OCI-LY3 (cell line): ENCODE measurements at regions not wholly inside any gene's neighbourhood (a gene's known extent, or its start where the extent isn't known, plus 50 kb on each side); places are given as distances from the start of the nearest gene placed in this dataset.

ENCODE experiments used
- H2AFZ ChIP-seq: fragments of 200-600, 300-600 bp; shearing (Covaris generic); 2 replicates; pipeline ENCODE4 v1.6.0; 2014; ENCODE audit warnings: antibody characterized with exemption, low read depth, low read length
- H3K27ac ChIP-seq: fragments of 200-600, 300-600 bp; sonication (generic); 2 replicates; pipeline ENCODE4 v1.5.1; 2014; ENCODE audit warnings: mild to moderate bottlenecking, low read length, moderate library complexity, mixed read lengths
- H3K27me3 ChIP-seq: fragments of 200-600, 300-600 bp; sonication (generic); 2 replicates; pipeline ENCODE4 v1.6.1; 2014; ENCODE audit warnings: low read depth, low read length, mixed read lengths
- H3K36me3 ChIP-seq: fragments of 200-600, 300-600 bp; sonication (generic); replicated peaks from 2 replicates; pipeline ENCODE3; 2014; ENCODE audit warnings: low read depth, low read length, mixed read lengths
- H3K4me1 ChIP-seq: fragments of 300-600, 200-600 bp; sonication (generic); 2 replicates; pipeline ENCODE4 v1.6.1; 2014; ENCODE audit warnings: low read length, mixed read lengths
- H3K4me2 ChIP-seq: fragments of 200-600, 300-600 bp; sonication (generic); 2 replicates; pipeline ENCODE4 v1.6.1; 2014; ENCODE audit warnings: low read length, mixed read lengths
- H3K4me3 ChIP-seq: fragments of 300-600, 200-600 bp; sonication (generic); 2 replicates; pipeline ENCODE4 v1.5.1; 2014; ENCODE audit warnings: antibody characterized with exemption, mild to moderate bottlenecking, low read length, moderate library complexity
- H3K79me2 ChIP-seq: fragments of 300-600, 200-600 bp; shearing (Covaris generic); 2 replicates; pipeline ENCODE4 v1.6.1; 2014; ENCODE audit warnings: mild to moderate bottlenecking, low read length, mixed read lengths
- H3K9ac ChIP-seq: fragments of 300-600, 200-600 bp; shearing (Covaris generic); 2 replicates; pipeline ENCODE4 v1.6.0; 2014; ENCODE audit warnings: mild to moderate bottlenecking, low read length, moderate library complexity
- H3K9me3 ChIP-seq: fragments of 200-600, 300-600 bp; shearing (Covaris generic); 2 replicates; pipeline ENCODE4 v1.6.1; 2014; ENCODE audit warnings: low read length, mixed read lengths; ENCODE audit not compliant: insufficient read depth
- H4K20me1 ChIP-seq: fragments of 200-600, 300-600 bp; sonication (generic); 2 replicates; pipeline ENCODE4 v1.6.1; 2016; ENCODE audit warnings: low read length, mixed read lengths; ENCODE audit not compliant: insufficient read depth
- EZH2phosphoT487 ChIP-seq: fragments of 200-600 bp; shearing (Covaris generic); IDR thresholded peaks from 2 replicates; pipeline ENCODE4 v1.6.1; 2018; ENCODE audit warnings: antibody characterized with exemption, mixed run types, low read depth
- TF ChIP-seq, protein P1 (sequence below): fragments of 200-600, 300-600 bp; sonication (generic); IDR thresholded peaks from 2 replicates; pipeline ENCODE4 v1.5.1; 2014; ENCODE audit warnings: antibody characterized with exemption, low read length, low read depth

DNA sequence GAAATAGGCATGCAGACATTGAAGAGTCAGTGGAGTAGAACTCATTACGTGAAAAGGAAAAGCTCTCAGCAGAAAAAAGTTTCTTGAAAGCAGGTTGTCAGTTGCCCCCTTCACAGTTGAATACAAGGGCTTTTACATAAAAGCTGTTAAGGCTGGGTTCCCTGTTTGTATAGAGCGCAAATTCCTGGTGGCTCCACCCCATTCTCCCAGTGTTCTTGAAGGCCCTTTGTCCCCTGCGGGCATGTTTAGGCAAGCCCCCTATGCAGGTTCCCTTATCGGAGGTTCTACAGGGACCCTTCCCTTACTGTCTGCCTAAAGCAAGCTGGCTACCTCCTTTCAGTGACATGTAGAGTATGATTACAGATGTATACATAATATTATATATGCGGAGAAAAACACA is 497.2 kb upstream of the SYT4 start:
- no peaks in the 10 kb centered on the region for H3K4me1 ChIP-seq
- no peak overlapping the region for H3K4me3 ChIP-seq
- no peak overlapping the region for H3K27ac ChIP-seq
- H3K36me3 ChIP-seq: no peaks in the 10 kb centered on the region
- no peak overlapping the region for H3K9ac ChIP-seq
- no peaks in the 10 kb centered on the region for H3K27me3 ChIP-seq
- H3K79me2 ChIP-seq: no peaks in the 10 kb centered on the region
- no peak overlapping the region for H3K4me2 ChIP-seq
- no peaks in the 10 kb centered on the region for H4K20me1 ChIP-seq
- H3K9me3 ChIP-seq: no peaks in the 10 kb centered on the region
- TF ChIP-seq EZH2phosphoT487: no peak
- TF ChIP-seq, protein P1, sequence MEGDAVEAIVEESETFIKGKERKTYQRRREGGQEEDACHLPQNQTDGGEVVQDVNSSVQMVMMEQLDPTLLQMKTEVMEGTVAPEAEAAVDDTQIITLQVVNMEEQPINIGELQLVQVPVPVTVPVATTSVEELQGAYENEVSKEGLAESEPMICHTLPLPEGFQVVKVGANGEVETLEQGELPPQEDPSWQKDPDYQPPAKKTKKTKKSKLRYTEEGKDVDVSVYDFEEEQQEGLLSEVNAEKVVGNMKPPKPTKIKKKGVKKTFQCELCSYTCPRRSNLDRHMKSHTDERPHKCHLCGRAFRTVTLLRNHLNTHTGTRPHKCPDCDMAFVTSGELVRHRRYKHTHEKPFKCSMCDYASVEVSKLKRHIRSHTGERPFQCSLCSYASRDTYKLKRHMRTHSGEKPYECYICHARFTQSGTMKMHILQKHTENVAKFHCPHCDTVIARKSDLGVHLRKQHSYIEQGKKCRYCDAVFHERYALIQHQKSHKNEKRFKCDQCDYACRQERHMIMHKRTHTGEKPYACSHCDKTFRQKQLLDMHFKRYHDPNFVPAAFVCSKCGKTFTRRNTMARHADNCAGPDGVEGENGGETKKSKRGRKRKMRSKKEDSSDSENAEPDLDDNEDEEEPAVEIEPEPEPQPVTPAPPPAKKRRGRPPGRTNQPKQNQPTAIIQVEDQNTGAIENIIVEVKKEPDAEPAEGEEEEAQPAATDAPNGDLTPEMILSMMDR: no peak
- H2AFZ ChIP-seq: no peak overlapping the region

DNA sequence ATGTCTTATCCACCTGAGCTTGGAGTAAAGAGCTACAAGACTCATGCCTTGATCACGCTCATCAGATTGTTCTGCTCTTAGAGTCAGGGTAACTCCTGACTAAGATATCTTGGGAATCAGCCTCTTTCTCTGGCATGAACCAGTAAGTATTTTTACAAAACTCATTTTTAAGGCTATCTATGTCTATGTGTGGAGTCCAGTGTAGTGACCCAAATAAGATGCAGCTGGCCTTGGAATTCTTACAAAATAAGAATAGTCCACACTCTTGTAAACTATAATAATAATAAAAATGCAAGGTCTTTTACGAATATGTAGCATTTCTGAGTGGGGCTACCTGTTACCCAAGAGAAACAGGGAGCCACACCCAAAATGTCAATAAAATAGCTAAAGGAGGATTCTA is 498.3 kb upstream of the SYT4 start:
- Histone ChIP-seq H3K4me3 (no peak overlapping the region), H3K4me2 (no peak overlapping the region), H2AFZ (no peak overlapping the region), H3K9me3 (no peaks in the 10 kb centered on the region), H3K4me1 (no peaks in the 10 kb centered on the region), H3K36me3 (no peaks in the 10 kb centered on the region), H3K27me3 (no peaks in the 10 kb centered on the region), H4K20me1 (no peaks in the 10 kb centered on the region), H3K79me2 (no peaks in the 10 kb centered on the region), H3K27ac (no peak overlapping the region), H3K9ac (no peak overlapping the region)
- TF ChIP-seq, protein P1: no peak
- TF ChIP-seq EZH2phosphoT487: no peak

DNA sequence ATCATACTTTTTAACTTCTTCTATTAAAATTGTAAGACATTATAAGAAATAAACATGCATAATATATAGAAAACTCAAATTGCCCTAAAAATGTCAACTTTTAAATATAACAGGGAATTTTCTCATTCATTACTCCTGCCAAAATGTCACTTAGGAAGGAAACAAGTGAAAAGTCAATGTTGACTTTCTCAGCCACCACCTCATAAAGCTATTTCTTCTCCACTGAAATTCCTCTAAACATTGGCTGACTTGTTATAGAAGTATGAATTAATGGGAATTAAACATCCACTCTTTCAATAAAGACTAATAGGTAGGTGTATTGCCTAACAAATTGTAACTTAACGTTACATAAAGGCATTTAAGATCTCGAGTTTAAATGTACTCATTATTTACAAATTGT is 499.7 kb upstream of the SYT4 start:
- Histone ChIP-seq H3K4me3 (no peak overlapping the region), H3K4me1 (no peaks in the 10 kb centered on the region), H3K4me2 (no peak overlapping the region), H3K9me3 (no peaks in the 10 kb centered on the region), H3K79me2 (no peaks in the 10 kb centered on the region), H3K27ac (no peak overlapping the region), H3K9ac (no peak overlapping the region), H3K36me3 (no peaks in the 10 kb centered on the region), H2AFZ (no peak overlapping the region), H3K27me3 (no peaks in the 10 kb centered on the region), H4K20me1 (no peaks in the 10 kb centered on the region)
- TF ChIP-seq, protein P1: no peak
- TF ChIP-seq EZH2phosphoT487: no peak

DNA sequence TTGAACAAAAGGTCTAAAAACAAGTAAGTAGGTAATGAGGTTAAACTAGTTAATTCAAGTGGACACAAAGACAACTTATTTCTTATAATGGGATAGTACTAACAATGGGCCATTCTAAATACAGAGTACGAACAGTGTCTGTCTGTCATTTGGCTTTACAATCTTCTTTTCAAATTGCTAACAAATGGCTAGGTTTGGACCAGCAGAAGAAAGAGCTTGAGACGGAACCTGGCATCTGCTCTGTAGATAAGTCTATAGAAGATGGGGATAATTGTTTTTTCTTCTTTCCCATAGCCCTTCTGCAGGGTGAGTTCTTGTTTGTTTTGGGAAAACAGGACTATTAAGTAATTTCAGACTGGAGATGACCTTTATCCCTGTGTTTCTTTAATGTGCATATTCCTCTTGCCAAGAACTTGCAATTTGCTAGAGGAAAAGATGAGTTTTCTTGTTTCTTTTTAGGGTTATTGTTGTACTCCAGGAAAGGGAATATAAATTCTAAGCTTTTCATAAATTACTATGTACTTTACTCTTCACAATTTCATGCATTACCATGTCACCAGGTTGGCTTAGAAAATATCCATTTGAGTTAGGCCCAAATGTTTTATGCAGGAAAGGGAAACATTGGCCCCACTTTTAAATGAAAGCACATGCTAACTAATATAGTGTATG is 500.5 kb upstream of the SYT4 start:
- H3K9me3 ChIP-seq: no peaks in the 10 kb centered on the region
- H4K20me1 ChIP-seq: no peaks in the 10 kb centered on the region
- no peaks in the 10 kb centered on the region for H3K79me2 ChIP-seq
- H3K27me3 ChIP-seq: no peaks in the 10 kb centered on the region
- no peak overlapping the region for H2AFZ ChIP-seq
- no peak overlapping the region for H3K27ac ChIP-seq
- H3K36me3 ChIP-seq: no peaks in the 10 kb centered on the region
- H3K4me2 ChIP-seq: no peak overlapping the region
- no peak overlapping the region for H3K9ac ChIP-seq
- no peaks in the 10 kb centered on the region for H3K4me1 ChIP-seq
- no peak overlapping the region for H3K4me3 ChIP-seq
- TF ChIP-seq, protein P1: no peak
- no peak for TF ChIP-seq EZH2phosphoT487
